KMS-11 (cell line): ENCODE measurements at regions not wholly inside any gene's neighbourhood (a gene's known extent, or its start where the extent isn't known, plus 50 kb on each side); places are given as distances from the start of the nearest gene placed in this dataset.
A peak's percentile ranks its signal among the peaks of the same experiment; 100 is the strongest.
"Not testable (repeated sequence)": the region's sequence is repeated elsewhere in the genome, so short reads cannot be mapped to it uniquely, and the experiment has no call there.

Source experiments
- H2AFZ ChIP-seq: fragments of 200-600 bp; sonication (generic); 2 replicates; pipeline ENCODE4 v1.6.1; 2016; ENCODE audit warnings: antibody characterized with exemption, mixed run types, low read depth
- H3K27ac ChIP-seq: fragments of 200-600 bp; sonication (generic); 2 replicates; pipeline ENCODE4 v1.6.1; 2016; ENCODE audit warnings: mild to moderate bottlenecking, mixed run types
- H3K27me3 ChIP-seq: fragments of 200-600 bp; sonication (generic); 2 replicates; pipeline ENCODE4 v1.6.1; 2017; ENCODE audit warnings: mild to moderate bottlenecking, low read depth, mixed run types, moderate library complexity; ENCODE audit not compliant: insufficient read depth
- H3K36me3 ChIP-seq: fragments of 200-600 bp; sonication (generic); 2 replicates; pipeline ENCODE4 v1.6.1; 2017; ENCODE audit warnings: mild to moderate bottlenecking, mixed run types; ENCODE audit not compliant: insufficient read depth
- H3K4me1 ChIP-seq: fragments of 200-600 bp; sonication (generic); 2 replicates; pipeline ENCODE4 v1.6.1; 2016; ENCODE audit warnings: mild to moderate bottlenecking, low read depth, mixed run types; ENCODE audit not compliant: poor library complexity, severe bottlenecking
- H3K4me2 ChIP-seq: fragments of 200-600 bp; sonication (generic); 2 replicates; pipeline ENCODE4 v1.7.0; 2016; ENCODE audit warnings: mild to moderate bottlenecking, mixed run types
- H3K4me3 ChIP-seq: fragments of 200-600 bp; sonication (generic); IDR thresholded peaks from 2 replicates; pipeline ENCODE4 v1.6.1; 2017; ENCODE audit warnings: low read depth, low read length, mixed read lengths; ENCODE audit not compliant: insufficient read depth
- H3K79me2 ChIP-seq: fragments of 200-600 bp; sonication (generic); 2 replicates; pipeline ENCODE4 v1.6.1; 2016; ENCODE audit warnings: low read depth, mixed run types; ENCODE audit not compliant: insufficient read depth
- H3K9ac ChIP-seq: fragments of 200-600 bp; sonication (generic); 2 replicates; pipeline ENCODE4 v1.6.1; 2016; ENCODE audit warnings: mild to moderate bottlenecking, mixed run types
- H4K20me1 ChIP-seq: fragments of 200-600 bp; sonication (generic); 2 replicates; pipeline ENCODE4 v1.6.1; 2016; ENCODE audit warnings: mild to moderate bottlenecking, mixed run types; ENCODE audit not compliant: insufficient read depth
- CTCF ChIP-seq: fragments of 200-600 bp; sonication (generic); conservative IDR thresholded peaks from 2 replicates; pipeline ENCODE4 v1.6.1; 2017; ENCODE audit warnings: low read depth, mild to moderate bottlenecking, antibody characterized with exemption, low read length, moderate library complexity, mixed read lengths

DNA sequence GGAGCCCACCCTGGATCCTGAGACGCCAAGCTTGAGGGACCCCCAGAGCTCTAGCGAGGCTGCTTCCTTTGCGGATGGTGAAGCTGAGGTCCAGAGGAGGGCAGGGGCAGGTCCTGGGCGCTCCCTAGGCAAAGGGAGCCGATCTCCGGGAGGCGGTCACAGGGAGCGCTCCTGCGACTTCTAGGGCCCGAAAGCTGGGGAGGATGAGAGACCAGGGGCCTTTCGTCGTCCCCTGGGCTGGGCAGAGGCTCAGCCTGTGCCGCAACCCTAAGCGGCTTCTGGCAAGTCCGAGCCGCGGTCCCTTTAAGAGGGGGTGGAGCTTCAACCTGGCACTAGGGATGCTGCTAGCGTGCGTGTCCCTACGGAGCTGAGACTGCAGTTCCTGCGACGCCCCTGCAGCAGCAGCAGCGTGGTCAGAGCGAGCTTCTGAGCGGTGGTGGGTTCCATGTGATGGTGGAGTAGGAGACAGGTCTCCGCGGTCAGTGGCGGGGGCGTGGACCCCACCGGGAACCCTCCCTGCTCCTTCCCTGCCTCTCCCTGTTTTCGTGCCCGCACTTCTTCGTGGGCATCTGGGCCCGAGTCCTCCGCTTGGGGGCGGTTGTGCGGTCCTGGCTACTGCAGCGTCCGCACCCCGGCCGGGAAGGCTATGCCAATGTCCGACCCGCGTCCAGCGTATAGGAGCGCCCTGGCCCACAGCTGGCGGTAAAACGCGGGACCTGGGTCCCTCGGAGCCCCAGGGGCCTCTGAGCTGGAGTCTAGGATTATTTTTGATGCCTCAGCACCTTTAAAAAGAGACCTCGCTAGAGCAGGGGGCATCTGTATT is 154.6 kb downstream of the CCDC74A start:
- Histone ChIP-seq H3K79me2 (peaks cover 22% of the 10 kb centered on the region; the same call in 1 of the 2 replicates), H3K4me3 (peak overlapping the region; percentile 80), H3K27me3 (no peaks in the 10 kb centered on the region), H3K9ac (peak overlapping the region; percentile 81), H2AFZ (peak overlapping the region; percentile 86), H4K20me1 (no peaks in the 10 kb centered on the region), H3K4me2 (peak overlapping the region; percentile 86), H3K4me1 (peaks cover 25% of the 10 kb centered on the region), H3K36me3 (no peaks in the 10 kb centered on the region), H3K27ac (peak overlapping the region; percentile 68)
- no peak for TF ChIP-seq CTCF

DNA sequence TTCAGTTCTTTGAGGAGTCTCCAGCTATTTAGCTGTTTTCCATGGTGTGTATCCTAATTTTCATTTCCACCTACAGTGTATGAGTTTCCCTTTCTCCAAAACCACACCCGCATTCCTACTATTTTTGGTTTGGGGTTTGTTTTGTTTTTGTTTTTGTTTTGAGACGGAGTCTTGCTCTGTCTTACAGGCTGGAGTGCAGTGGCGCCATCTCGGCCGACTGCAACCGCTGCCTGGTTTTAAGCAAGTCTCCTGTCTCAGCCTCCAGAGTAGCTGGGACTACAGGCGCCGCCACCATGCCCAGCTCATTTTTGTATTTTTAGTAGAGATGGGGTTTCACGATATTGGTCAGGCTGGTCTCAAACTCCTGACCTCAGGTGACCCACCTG is 155.2 kb downstream of the CCDC74A start:
- H3K9ac ChIP-seq, result peak overlapping the region; percentile 81
- H3K36me3 ChIP-seq, H3K27me3 ChIP-seq, H4K20me1 ChIP-seq: not testable (repeated sequence)
- H3K27ac ChIP-seq, result peak overlapping the region; percentile 68
- H3K79me2 ChIP-seq, result peaks cover 22% of the 10 kb centered on the region; the same call in 1 of the 2 replicates
- H2AFZ ChIP-seq, result peak overlapping the region; percentile 86
- peaks cover 25% of the 10 kb centered on the region for H3K4me1 ChIP-seq
- H3K4me2 ChIP-seq, result peak overlapping the region; percentile 86
- peak overlapping the region; percentile 80 for H3K4me3 ChIP-seq

DNA sequence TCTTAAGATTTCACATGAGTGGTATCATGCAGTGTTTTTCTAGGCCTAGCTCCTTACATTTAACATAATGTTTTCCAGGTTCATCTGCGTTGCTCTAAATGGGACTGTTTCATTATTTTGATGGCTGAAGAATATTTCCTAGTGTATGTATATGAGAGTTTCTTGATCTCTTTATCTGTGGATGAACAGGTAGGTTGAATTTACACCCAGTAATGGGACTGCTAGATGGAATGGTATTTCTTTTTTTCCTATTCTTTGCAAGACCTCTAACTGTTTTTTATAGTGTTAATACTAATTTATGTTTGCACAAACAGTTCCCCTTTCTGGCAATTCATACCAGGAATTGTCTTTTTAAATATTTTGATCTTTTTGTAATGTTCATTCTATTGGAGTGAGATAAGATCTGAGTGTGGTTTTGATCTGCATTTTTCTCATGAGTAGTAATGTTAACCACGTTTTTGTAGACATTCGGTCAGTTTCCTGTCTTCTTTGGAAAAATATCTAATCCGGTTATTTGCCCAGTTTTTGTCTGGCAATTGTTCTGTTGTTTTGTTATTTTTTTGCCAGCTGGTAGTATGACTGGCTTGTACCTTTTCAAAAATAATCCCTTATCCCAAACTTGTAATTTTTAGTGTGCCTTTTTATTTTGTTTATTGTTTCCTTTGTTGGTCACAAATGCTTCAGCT is 157.1 kb downstream of the CCDC74A start:
- H3K4me3 ChIP-seq, result not testable (repeated sequence)

DNA sequence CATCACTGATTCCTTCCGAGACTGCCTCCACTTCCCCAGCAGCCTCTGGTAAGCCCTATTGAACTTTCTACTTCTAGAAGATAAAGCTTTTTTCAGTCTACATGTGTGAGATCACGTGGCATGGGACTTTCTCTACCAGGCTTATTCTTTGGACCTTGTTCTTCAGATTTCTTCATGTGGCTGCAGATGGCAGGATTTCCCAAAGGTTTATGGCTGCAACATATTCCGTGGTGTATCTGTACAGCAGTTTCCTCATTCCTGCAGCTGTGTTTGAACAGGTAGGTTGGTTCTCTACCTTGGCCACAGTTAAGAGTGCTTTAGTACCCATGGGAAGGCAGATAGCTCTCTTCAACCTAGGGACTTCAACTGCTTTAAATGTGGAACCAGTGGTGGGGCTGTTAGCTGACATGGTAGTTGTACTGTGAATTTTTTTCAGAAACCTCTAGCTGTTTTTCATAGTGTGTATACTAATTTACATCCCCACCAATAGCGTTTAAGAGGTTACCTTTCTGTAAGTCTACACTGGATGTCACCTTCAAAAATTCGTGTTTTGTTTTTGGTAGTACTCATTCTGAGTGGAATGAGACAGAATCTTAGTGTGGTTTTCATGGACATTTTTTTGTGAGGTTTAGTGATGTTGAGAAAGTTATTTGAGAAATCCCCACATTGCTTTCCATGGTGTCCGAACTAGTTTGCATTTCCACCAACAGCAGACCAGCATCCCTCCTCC is 158.6 kb downstream of the CCDC74A start:
- not testable (repeated sequence) for H3K27ac ChIP-seq, H3K27me3 ChIP-seq, H3K4me3 ChIP-seq, H3K9ac ChIP-seq, H2AFZ ChIP-seq, H3K36me3 ChIP-seq, H4K20me1 ChIP-seq, H3K4me2 ChIP-seq
- Histone ChIP-seq H3K79me2 (peaks cover 22% of the 10 kb centered on the region; the same call in 1 of the 2 replicates), H3K4me1 (peaks cover 25% of the 10 kb centered on the region)

More for the DNA sequence above, 157.1 kb downstream of the CCDC74A start:
- H3K4me1 ChIP-seq, result peaks cover 25% of the 10 kb centered on the region
- H3K9ac ChIP-seq, H3K36me3 ChIP-seq, H3K27ac ChIP-seq, H2AFZ ChIP-seq, H3K27me3 ChIP-seq, H4K20me1 ChIP-seq: not testable (repeated sequence)
- peak overlapping the region; percentile 86; the same call in 1 of the 2 replicates for H3K4me2 ChIP-seq
- peaks cover 22% of the 10 kb centered on the region; the same call in 1 of the 2 replicates for H3K79me2 ChIP-seq

- peaks cover 22% of the 10 kb centered on the region; the same call in 1 of the 2 replicates for H3K79me2 ChIP-seq
- H3K9ac ChIP-seq, H2AFZ ChIP-seq, H3K4me3 ChIP-seq, H3K27me3 ChIP-seq, H4K20me1 ChIP-seq, H3K4me2 ChIP-seq, H3K27ac ChIP-seq, H3K36me3 ChIP-seq: not testable (repeated sequence)
- peaks cover 21% of the 10 kb centered on the region for H3K4me1 ChIP-seq
These were observed 159.2 kb downstream of the CCDC74A start for GRCh38 chr2:131686894-131687238.

- H3K4me3 ChIP-seq, H4K20me1 ChIP-seq, H3K9ac ChIP-seq, H3K27ac ChIP-seq, H3K27me3 ChIP-seq, H2AFZ ChIP-seq, H3K36me3 ChIP-seq, H3K4me2 ChIP-seq: not testable (repeated sequence)
- Histone ChIP-seq H3K79me2 (peaks cover 12% of the 10 kb centered on the region; the same call in 1 of the 2 replicates), H3K4me1 (peaks cover 15% of the 10 kb centered on the region)
These were observed 161.4 kb downstream of the CCDC74A start for GRCh38 chr2:131689066-131689465.

DNA sequence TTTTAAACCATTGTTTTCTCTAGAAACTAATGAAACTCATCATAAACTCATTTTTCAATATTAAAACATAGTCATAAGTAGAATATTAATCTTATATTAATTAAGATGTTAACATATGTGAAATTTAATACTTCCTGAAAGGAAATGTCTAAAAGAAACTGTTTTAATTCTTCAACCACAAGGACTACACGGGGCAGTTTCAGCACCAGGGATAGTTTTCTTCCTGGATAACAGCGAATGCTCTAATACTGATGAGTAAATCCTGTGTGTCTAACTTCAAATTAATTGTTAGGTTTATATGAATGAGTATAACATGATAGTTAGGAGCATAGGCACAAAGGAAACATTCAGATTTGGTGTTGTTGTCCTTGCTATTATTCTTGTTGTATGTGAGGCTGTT is 183.6 kb downstream of the CCDC74A start:
- not testable (repeated sequence) for H3K4me1 ChIP-seq, H3K79me2 ChIP-seq, H3K27ac ChIP-seq, H4K20me1 ChIP-seq, H3K9ac ChIP-seq, H3K27me3 ChIP-seq, H2AFZ ChIP-seq, H3K36me3 ChIP-seq, H3K4me3 ChIP-seq, H3K4me2 ChIP-seq

DNA sequence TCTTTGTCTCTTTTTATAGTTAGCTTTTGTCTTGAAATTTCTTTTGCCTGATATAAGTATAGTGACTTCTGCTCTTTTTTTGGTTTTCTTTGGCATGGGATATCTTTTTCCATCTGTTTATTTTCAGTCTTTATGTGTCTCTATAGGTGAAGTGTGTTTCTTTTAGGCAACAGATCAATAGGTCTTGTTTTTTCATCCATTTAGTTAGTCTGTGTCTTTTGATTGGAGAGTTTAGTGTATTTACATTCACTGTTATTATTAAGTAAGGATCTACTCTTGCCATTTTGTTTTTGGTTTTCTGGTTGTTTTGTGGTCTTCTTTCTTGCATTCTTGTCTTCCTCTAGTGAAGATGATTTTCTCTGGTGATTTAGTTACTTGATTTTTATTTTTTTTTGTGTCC is 190.2 kb downstream of the CCDC74A start:
- not testable (repeated sequence) for H3K4me3 ChIP-seq, H3K27ac ChIP-seq, H3K36me3 ChIP-seq, H3K9ac ChIP-seq, H3K79me2 ChIP-seq, H3K27me3 ChIP-seq, H2AFZ ChIP-seq, H3K4me1 ChIP-seq, H3K4me2 ChIP-seq, H4K20me1 ChIP-seq

- H3K27me3 ChIP-seq, H3K27ac ChIP-seq, H3K9ac ChIP-seq, H3K4me2 ChIP-seq, H3K79me2 ChIP-seq, H3K36me3 ChIP-seq, H3K4me3 ChIP-seq, H4K20me1 ChIP-seq, H2AFZ ChIP-seq, H3K4me1 ChIP-seq: not testable (repeated sequence)
These were observed 193.5 kb downstream of the CCDC74A start for GRCh38 chr2:131721163-131721562.
